GM12873 (cell line): ENCODE measurements at regions not wholly inside any gene's neighbourhood (a gene's known extent, or its start where the extent isn't known, plus 50 kb on each side); places are given as distances from the start of the nearest gene placed in this dataset.

Experiments used
- TF ChIP-seq, protein P1 (sequence below): IDR thresholded peaks from 2 replicates; pipeline ENCODE4 v1.5.1; 2012; ENCODE audit warnings: low read depth, mild to moderate bottlenecking, moderate library complexity, low read length, control low read depth; ENCODE audit not compliant: insufficient read depth; ENCODE audit errors: missing control alignments

DNA sequence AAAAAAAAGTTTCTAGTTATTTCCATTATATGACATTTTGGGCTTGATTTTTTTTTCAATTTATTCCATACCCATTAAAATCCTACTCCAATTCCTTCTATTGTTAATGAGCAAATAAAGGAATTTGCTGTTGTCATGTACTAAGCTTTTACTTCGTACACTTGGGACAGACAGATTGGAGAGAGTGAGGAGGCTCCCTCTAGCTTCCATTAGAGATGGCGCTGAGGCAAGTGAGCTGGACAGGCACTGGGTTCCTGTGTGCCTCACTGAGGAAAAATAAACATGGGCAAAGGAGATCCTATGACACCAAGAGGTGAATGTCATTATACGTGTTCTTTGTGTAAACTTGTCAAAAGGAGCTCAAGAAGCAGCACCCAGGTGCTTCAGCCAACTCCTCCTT, 441.1 kb upstream of the MDFIC2 start:
- TF ChIP-seq, protein P1, sequence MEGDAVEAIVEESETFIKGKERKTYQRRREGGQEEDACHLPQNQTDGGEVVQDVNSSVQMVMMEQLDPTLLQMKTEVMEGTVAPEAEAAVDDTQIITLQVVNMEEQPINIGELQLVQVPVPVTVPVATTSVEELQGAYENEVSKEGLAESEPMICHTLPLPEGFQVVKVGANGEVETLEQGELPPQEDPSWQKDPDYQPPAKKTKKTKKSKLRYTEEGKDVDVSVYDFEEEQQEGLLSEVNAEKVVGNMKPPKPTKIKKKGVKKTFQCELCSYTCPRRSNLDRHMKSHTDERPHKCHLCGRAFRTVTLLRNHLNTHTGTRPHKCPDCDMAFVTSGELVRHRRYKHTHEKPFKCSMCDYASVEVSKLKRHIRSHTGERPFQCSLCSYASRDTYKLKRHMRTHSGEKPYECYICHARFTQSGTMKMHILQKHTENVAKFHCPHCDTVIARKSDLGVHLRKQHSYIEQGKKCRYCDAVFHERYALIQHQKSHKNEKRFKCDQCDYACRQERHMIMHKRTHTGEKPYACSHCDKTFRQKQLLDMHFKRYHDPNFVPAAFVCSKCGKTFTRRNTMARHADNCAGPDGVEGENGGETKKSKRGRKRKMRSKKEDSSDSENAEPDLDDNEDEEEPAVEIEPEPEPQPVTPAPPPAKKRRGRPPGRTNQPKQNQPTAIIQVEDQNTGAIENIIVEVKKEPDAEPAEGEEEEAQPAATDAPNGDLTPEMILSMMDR = no peak

DNA sequence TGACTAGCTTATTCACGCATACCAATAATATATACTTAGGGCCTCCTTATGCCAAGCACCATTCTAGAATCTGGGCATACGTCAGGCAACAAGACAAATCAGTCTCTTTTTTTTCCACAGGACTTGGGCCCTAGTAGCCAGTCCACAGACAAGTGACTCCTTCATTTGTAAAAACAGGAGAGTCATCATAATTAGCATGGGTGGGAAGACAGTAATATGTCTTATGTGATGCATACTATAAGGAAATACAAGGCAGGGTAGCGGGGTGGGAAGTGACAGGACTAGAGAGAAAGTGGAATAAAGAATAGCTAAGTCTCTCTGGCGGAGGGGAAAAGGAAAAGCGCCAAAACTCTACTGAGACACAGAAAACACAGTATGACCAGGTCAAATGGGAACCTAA, 439.6 kb upstream of the MDFIC2 start:
- TF ChIP-seq, protein P1 = no peak

DNA sequence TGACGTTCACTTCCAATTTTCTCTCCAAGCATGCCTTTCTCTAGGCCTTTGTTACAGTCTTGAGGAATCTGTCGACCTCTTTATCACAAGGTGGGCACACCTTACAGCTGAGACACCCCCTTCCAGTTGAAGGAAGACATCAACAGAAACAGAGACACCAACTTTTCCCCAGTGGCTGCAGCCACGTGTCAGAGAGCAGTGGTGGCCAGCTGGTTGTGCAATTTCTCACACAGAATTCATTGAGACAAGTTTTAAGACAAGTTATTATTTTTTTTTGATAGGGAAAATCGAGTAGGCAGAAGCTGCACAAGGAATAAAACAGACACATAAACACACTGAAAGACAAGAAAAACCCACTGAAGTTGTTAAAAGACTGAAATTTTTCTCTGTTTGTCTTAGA, 436.7 kb upstream of the MDFIC2 start:
- TF ChIP-seq, protein P1 = no peak

DNA sequence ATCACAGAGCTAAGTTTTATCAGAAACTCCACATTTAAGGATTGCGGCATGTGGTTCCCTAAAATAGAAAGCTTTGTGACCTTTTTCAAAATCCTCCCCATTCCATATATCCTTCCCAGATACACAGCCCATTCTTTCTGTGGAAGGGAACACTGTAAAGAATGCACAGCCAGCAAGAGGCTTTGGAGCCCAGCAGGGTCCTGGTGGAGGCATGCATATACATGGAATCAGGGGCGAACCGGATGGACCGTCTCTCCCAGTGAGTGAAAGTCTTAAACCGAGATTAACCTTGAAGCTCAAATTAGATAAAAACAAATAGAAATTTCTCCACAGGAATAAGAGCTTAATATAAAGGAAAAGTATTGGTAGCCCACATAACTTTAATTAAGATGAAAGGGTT, 436.2 kb upstream of the MDFIC2 start:
- TF ChIP-seq, protein P1 = no peak

DNA sequence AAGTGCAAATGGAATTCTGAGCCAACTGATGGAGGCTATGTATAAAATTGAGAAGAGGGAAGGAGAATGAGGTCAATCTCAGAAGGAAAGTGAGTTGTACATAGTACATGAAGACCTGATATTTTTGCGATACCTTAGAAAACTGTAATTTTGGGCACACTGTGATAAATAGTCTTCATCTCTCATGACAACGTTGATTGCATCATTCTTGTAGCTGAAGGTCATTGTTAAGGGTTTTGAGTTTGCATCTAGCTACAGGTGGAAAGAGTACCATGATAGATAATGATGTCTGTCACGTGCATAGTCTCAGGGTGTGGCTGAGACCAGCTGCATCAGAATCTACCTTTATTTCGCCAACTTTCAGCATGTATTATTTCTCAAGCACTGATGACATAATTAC, 435.4 kb upstream of the MDFIC2 start:
- TF ChIP-seq, protein P1 = no peak

DNA sequence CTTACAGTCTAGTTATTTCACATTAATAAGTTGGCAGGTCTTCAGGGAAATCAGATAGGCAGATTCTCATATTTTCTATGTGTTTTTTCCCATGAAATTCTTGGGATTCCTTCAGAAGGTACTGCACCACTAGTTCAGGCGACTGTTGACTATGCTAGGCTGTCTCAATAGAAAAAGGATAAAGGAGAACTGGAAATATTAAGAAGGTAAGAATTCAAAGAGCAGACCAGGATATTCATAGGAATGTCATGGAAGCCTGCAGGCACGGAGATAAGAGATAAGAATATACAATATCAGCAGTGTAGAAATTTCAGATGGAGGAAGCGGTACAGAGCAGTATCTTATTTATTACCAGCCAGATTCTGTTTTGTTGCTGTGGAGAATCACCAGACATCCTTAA, 432.1 kb upstream of the MDFIC2 start:
- TF ChIP-seq, protein P1 = no peak

DNA sequence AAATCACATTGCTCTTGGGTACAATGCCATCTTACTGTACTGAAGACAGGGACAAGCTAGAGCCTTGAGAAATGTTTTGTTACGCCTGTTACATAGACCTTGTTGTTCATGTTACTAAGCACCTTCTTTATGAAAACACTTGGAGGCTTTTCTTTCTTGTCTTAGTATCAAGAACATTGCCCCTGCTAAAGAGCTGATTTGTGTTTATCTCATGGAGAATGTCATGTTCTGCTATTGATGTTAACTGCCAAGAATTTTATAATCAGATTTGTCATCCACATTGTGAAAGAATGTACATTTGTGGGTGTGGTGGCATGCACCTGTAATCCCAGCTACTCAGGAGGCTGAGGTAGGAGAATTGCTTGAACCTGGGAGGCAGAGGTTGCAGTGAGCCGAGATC, 431.3 kb upstream of the MDFIC2 start:
- TF ChIP-seq, protein P1 = no peak
